SH-SY5Y (cell line): ENCODE measurements at regions not wholly inside any gene's neighbourhood (a gene's known extent, or its start where the extent isn't known, plus 50 kb on each side); places are given as distances from the start of the nearest gene placed in this dataset.

Experiments used
- GATA2 ChIP-seq: IDR thresholded peaks from 2 replicates; pipeline ENCODE4 v1.6.1; 2011; ENCODE audit warnings: mild to moderate bottlenecking, low read depth, low read length
- GATA3 ChIP-seq: IDR thresholded peaks from 2 replicates; pipeline ENCODE4 v1.6.1; 2011; ENCODE audit warnings: low read depth, mild to moderate bottlenecking, low read length, moderate library complexity

- no peak for TF ChIP-seq GATA2
- no peak for TF ChIP-seq GATA3
These were observed 472.8 kb downstream of the CCDC171 start for GRCh38 chr9:16025627-16026026.

GRCh38 chr9:16026886-16027285, 474.0 kb downstream of the CCDC171 start:
- no peak for TF ChIP-seq GATA3
- peak; percentile 17; the same call in 1 of the 2 replicates for TF ChIP-seq GATA2

GRCh38 chr9:16028548-16028947, 475.7 kb downstream of the CCDC171 start:
- TF ChIP-seq GATA3 (no peak), GATA2 (no peak)

- TF ChIP-seq GATA2: no peak
- no peak for TF ChIP-seq GATA3
These were observed 476.3 kb downstream of the CCDC171 start for GRCh38 chr9:16029046-16029615.

GRCh38 chr9:16029796-16030363, 477.0 kb downstream of the CCDC171 start:
- TF ChIP-seq GATA2: no peak
- no peak for TF ChIP-seq GATA3

GRCh38 chr9:16030528-16031185, 477.8 kb downstream of the CCDC171 start:
- TF ChIP-seq GATA3: no peak
- no peak for TF ChIP-seq GATA2

GRCh38 chr9:16031486-16031885, 478.6 kb downstream of the CCDC171 start:
- TF ChIP-seq GATA2 (no peak), GATA3 (no peak)

GRCh38 chr9:16031971-16032370, 479.1 kb downstream of the CCDC171 start:
- TF ChIP-seq GATA2: no peak
- TF ChIP-seq GATA3: no peak

- TF ChIP-seq GATA3: no peak
- no peak for TF ChIP-seq GATA2
These were observed 480.0 kb downstream of the CCDC171 start for GRCh38 chr9:16032799-16033198.

GRCh38 chr9:16033253-16033652, 480.4 kb downstream of the CCDC171 start:
- no peak for TF ChIP-seq GATA2
- no peak for TF ChIP-seq GATA3

GRCh38 chr9:16033921-16034691, 481.3 kb downstream of the CCDC171 start:
- TF ChIP-seq GATA3 (no peak), GATA2 (no peak)

- TF ChIP-seq GATA2 (no peak), GATA3 (no peak)
These were observed 486.6 kb downstream of the CCDC171 start for GRCh38 chr9:16039218-16039987.

- peak; percentile 34; the same call in 1 of the 2 replicates for TF ChIP-seq GATA2
- TF ChIP-seq GATA3: no peak
These were observed 487.3 kb downstream of the CCDC171 start for GRCh38 chr9:16039988-16040761.
